ENCODE measurements at regions not wholly inside any gene's neighbourhood (a gene's known extent, or its start where the extent isn't known, plus 50 kb on each side); places are given as distances from the start of the nearest gene placed in this dataset.

GRCh38 chr16:65863236-65863635 lies 503.3 kb upstream of the CDH5 start:
- TF ChIP-seq CTCF (conservative IDR thresholded peaks at IDR 0.05; ENCODE audit: low read depth, low read length), result no peak
- TF ChIP-seq EZH2 (IDR thresholded peaks at IDR 0.05; ENCODE audit: low read length, unreplicated experiment), result no peak
- TF ChIP-seq EZH2phosphoT487 (IDR thresholded peaks at IDR 0.05; ENCODE audit: borderline replicate concordance, low read length), result no peak
